NCI-H345 treated with DMSO at 0.1 percent for 48 hours (cell line): ENCODE measurements at regions not wholly inside any gene's neighbourhood (a gene's known extent, or its start where the extent isn't known, plus 50 kb on each side); places are given as distances from the start of the nearest gene placed in this dataset.

Experiments
- DNase-seq: peaks from one replicate; lab custom pipeline; 2025; ENCODE audit not compliant: unreplicated experiment; lab: John Stamatoyannopoulos, UW

GRCh38 chr14:76305268-76305826, 70.6 kb upstream of the ESRRB start:
- DNase-seq: no peak

- no peak for DNase-seq
Measured at GRCh38 chr14:76306131-76306530, 69.8 kb upstream of the ESRRB start.

- no peak for DNase-seq
Measured at GRCh38 chr14:76307786-76308780, 67.9 kb upstream of the ESRRB start.

- DNase-seq: no peak
Measured at GRCh38 chr14:76309572-76310162, 66.3 kb upstream of the ESRRB start.

- no peak for DNase-seq
Measured at GRCh38 chr14:76311079-76311758, 64.7 kb upstream of the ESRRB start.

- no peak for DNase-seq
Measured at GRCh38 chr14:76312821-76313220, 63.1 kb upstream of the ESRRB start.

GRCh38 chr14:76313303-76313702, 62.6 kb upstream of the ESRRB start:
- DNase-seq: no peak

GRCh38 chr14:76313852-76314251, 62.1 kb upstream of the ESRRB start:
- DNase-seq: peak; percentile 7

GRCh38 chr14:76314521-76315034, 61.4 kb upstream of the ESRRB start:
- no peak for DNase-seq

- no peak for DNase-seq
Measured at GRCh38 chr14:76320486-76320885, 55.5 kb upstream of the ESRRB start.

- no peak for DNase-seq
Measured at GRCh38 chr14:76320975-76321374, 55.0 kb upstream of the ESRRB start.

GRCh38 chr14:76322594-76323220, 53.2 kb upstream of the ESRRB start:
- DNase-seq: no peak

GRCh38 chr14:76323331-76324050, 52.4 kb upstream of the ESRRB start:
- DNase-seq: no peak

- no peak for DNase-seq
Measured at GRCh38 chr14:76324133-76324532, 51.8 kb upstream of the ESRRB start.
